Activated CD8-positive, alpha-beta memory T cell treated with anti-CD3 and anti-CD28 coated beads for 4 hours (primary cell): ENCODE measurements at regions not wholly inside any gene's neighbourhood (a gene's known extent, or its start where the extent isn't known, plus 50 kb on each side); places are given as distances from the start of the nearest gene placed in this dataset.
"Not testable (repeated sequence)": the region's sequence is repeated elsewhere in the genome, so short reads cannot be mapped to it uniquely, and the experiment has no call there.

Source experiments
- DNase-seq, 2 donors: peaks; one replicate each; pipeline ENCODE4 v3.0.0-alpha.2; 2020; ENCODE audit warnings: low read depth in 2 of 2

GRCh38 chr20:57104651-57105204 lies 161.7 kb downstream of the BMP7 start:
- no peak for DNase-seq

GRCh38 chr20:57106030-57106682 lies 160.3 kb downstream of the BMP7 start:
- DNase-seq, result no peak

- DNase-seq, result no peak
Observed at GRCh38 chr20:57106692-57107091, 159.7 kb downstream of the BMP7 start.

- no peak for DNase-seq
Observed at GRCh38 chr20:57107208-57107607, 159.2 kb downstream of the BMP7 start.

- no peak for DNase-seq
Observed at GRCh38 chr20:57108218-57108617, 158.2 kb downstream of the BMP7 start.

- DNase-seq, result no peak
Observed at GRCh38 chr20:57108742-57109570, 157.5 kb downstream of the BMP7 start.

- DNase-seq, result no peak
Observed at GRCh38 chr20:57109571-57109953, 156.9 kb downstream of the BMP7 start.

- DNase-seq, result not testable (repeated sequence)
Observed at GRCh38 chr20:57110121-57111027, 156.1 kb downstream of the BMP7 start.

GRCh38 chr20:57111028-57111373 lies 155.4 kb downstream of the BMP7 start:
- DNase-seq, result no peak

GRCh38 chr20:57112448-57112847 lies 154.0 kb downstream of the BMP7 start:
- DNase-seq, result no peak

- DNase-seq, result no peak
Observed at GRCh38 chr20:57114290-57115005, 152.0 kb downstream of the BMP7 start.

GRCh38 chr20:57117296-57117695 lies 149.1 kb downstream of the BMP7 start:
- no peak for DNase-seq

- no peak for DNase-seq
Observed at GRCh38 chr20:57118107-57118769, 148.2 kb downstream of the BMP7 start.
